Vagina (tissue), 2 donors: ENCODE measurements at regions not wholly inside any gene's neighbourhood (a gene's known extent, or its start where the extent isn't known, plus 50 kb on each side); places are given as distances from the start of the nearest gene placed in this dataset.

Experiments
- DNase-seq, 2 donors: peaks; one replicate each; pipeline ENCODE4 v3.0.0-alpha.2; 2017; ENCODE audit errors: extremely low spot score in 2 of 2
- H3K27ac ChIP-seq: fragments of 200-600 bp; sonication (generic); one replicate; pipeline ENCODE4 v1.5.1; 2019
- H3K27me3 ChIP-seq: fragments of 200-600 bp; sonication (generic); one replicate; pipeline ENCODE4 v1.5.1; 2019
- H3K36me3 ChIP-seq, 2 donors: fragments of 200-600 bp; sonication (generic); one replicate each; pipeline ENCODE4 v1.5.1; 2017 to 2019
- H3K4me1 ChIP-seq: fragments of 200-600 bp; sonication (generic); one replicate; pipeline ENCODE4 v1.5.1; 2019
- H3K4me3 ChIP-seq, 2 donors: fragments of 200-600 bp; sonication (generic); 1 replicate in 1 of 2; 2 replicates in 1 of 2; pipeline ENCODE4 v1.5.1; 2016 to 2019
- H3K9me3 ChIP-seq: fragments of 200-600 bp; sonication (generic); one replicate; pipeline ENCODE4 v1.5.1; 2019
- CTCF ChIP-seq, 3 experiments: fragments of 450-650 bp in 2 of 3; fragments of 200-600 bp in 1 of 3; sonication (generic) in 1 of 3; IDR thresholded peaks; one replicate each; pipeline ENCODE4 v1.5.1; 2017 to 2019; ENCODE audit warnings: antibody characterized with exemption in 3 of 3, mild to moderate bottlenecking in 2 of 3, moderate library complexity in 2 of 3
- POLR2A ChIP-seq, 2 donors: fragments of 450-650 bp; IDR thresholded peaks; one replicate each; pipeline ENCODE4 v1.6.1; 2017; ENCODE audit warnings: antibody characterized with exemption in 2 of 2, mild to moderate bottlenecking in 2 of 2, moderate library complexity in 2 of 2
- POLR2AphosphoS5 ChIP-seq, 2 donors: sonication (generic); formaldehyde crosslinking; IDR thresholded peaks; one replicate each; pipeline ENCODE4 v1.9.0; 2017; ENCODE audit warnings: antibody characterized with exemption in 2 of 2, mild to moderate bottlenecking in 2 of 2, low read depth in 1 of 2; ENCODE audit not compliant: insufficient read depth in 1 of 2
- intact Hi-C: fragments of 100-400 bp; cut with DNase I; formaldehyde crosslinking; loops from one replicate; pipeline ENCODE4 v1.15.1; 2023

- no peaks in the 10 kb centered on the region for H3K4me1 ChIP-seq
- no peaks in the 10 kb centered on the region for H3K36me3 ChIP-seq
- no peak overlapping the region for H3K27ac ChIP-seq
- no peaks in the 10 kb centered on the region for H3K27me3 ChIP-seq
- H3K9me3 ChIP-seq: no peaks in the 10 kb centered on the region
- intact Hi-C loops: no loop called here
- H3K4me3 ChIP-seq: no peak overlapping the region
- no peak for DNase-seq
- TF ChIP-seq POLR2AphosphoS5 (IDR thresholded peaks at IDR 0.05; ENCODE audit: insufficient read depth in 1 of 2, low read depth in 1 of 2) (no peak), CTCF (IDR thresholded peaks at IDR 0.05) (no peak), POLR2A (IDR thresholded peaks at IDR 0.05) (no peak)
Observed at GRCh38 chr3:157837336-157837735, 268.9 kb downstream of the SHOX2 start.

- H3K27me3 ChIP-seq: no peaks in the 10 kb centered on the region
- no peak for TF ChIP-seq POLR2A (IDR thresholded peaks at IDR 0.05)
- TF ChIP-seq POLR2AphosphoS5 (IDR thresholded peaks at IDR 0.05; ENCODE audit: insufficient read depth in 1 of 2, low read depth in 1 of 2): no peak
- no peak for TF ChIP-seq CTCF (IDR thresholded peaks at IDR 0.05)
- DNase-seq: no peak
- no peaks in the 10 kb centered on the region for H3K4me1 ChIP-seq
- H3K9me3 ChIP-seq: no peaks in the 10 kb centered on the region
- no peak overlapping the region for H3K4me3 ChIP-seq
- H3K27ac ChIP-seq: no peak overlapping the region
- intact Hi-C loops: no loop called here
- H3K36me3 ChIP-seq: no peaks in the 10 kb centered on the region
Observed at GRCh38 chr3:157836022-157836421, 270.2 kb downstream of the SHOX2 start.

- Histone ChIP-seq H3K4me3 (no peak overlapping the region), H3K27me3 (no peaks in the 10 kb centered on the region), H3K4me1 (no peaks in the 10 kb centered on the region), H3K36me3 (no peaks in the 10 kb centered on the region), H3K27ac (no peak overlapping the region), H3K9me3 (no peaks in the 10 kb centered on the region)
- DNase-seq: no peak
- intact Hi-C loops: no loop called here
- TF ChIP-seq CTCF (IDR thresholded peaks at IDR 0.05): no peak
- no peak for TF ChIP-seq POLR2A (IDR thresholded peaks at IDR 0.05)
- no peak for TF ChIP-seq POLR2AphosphoS5 (IDR thresholded peaks at IDR 0.05; ENCODE audit: insufficient read depth in 1 of 2, low read depth in 1 of 2)
Observed at GRCh38 chr3:157832588-157832987, 273.6 kb downstream of the SHOX2 start.

- H3K9me3 ChIP-seq: no peaks in the 10 kb centered on the region
- no peak overlapping the region for H3K27ac ChIP-seq
- no peak overlapping the region for H3K4me3 ChIP-seq
- H3K27me3 ChIP-seq: no peaks in the 10 kb centered on the region
- no peak for DNase-seq
- no peaks in the 10 kb centered on the region for H3K36me3 ChIP-seq
- no peak for TF ChIP-seq CTCF (IDR thresholded peaks at IDR 0.05)
- TF ChIP-seq POLR2AphosphoS5 (IDR thresholded peaks at IDR 0.05; ENCODE audit: insufficient read depth in 1 of 2, low read depth in 1 of 2): no peak
- no peak for TF ChIP-seq POLR2A (IDR thresholded peaks at IDR 0.05)
- no peaks in the 10 kb centered on the region for H3K4me1 ChIP-seq
- intact Hi-C loops: no loop called here
Observed at GRCh38 chr3:157830556-157831236, 275.5 kb downstream of the SHOX2 start.

- Histone ChIP-seq H3K27ac (no peak overlapping the region), H3K4me3 (no peak overlapping the region), H3K27me3 (no peaks in the 10 kb centered on the region), H3K9me3 (no peaks in the 10 kb centered on the region), H3K36me3 (no peaks in the 10 kb centered on the region), H3K4me1 (no peaks in the 10 kb centered on the region)
- DNase-seq: no peak
- no peak for TF ChIP-seq POLR2A (IDR thresholded peaks at IDR 0.05)
- intact Hi-C loops: no loop called here
Observed at GRCh38 chr3:157829786-157830185, 276.4 kb downstream of the SHOX2 start.
